ENCODE measurements at regions not wholly inside any gene's neighbourhood (a gene's known extent, or its start where the extent isn't known, plus 50 kb on each side); places are given as distances from the start of the nearest gene placed in this dataset.

- no peak for TF ChIP-seq CTCF (IDR thresholded peaks at IDR 0.05)
- no peak for TF ChIP-seq ZFX (IDR thresholded peaks at IDR 0.05; ENCODE audit: borderline replicate concordance)
Measured at GRCh38 chr3:87835236-87835635, 223.6 kb downstream of the CGGBP1 start.
